Thyroid gland (tissue), 4 donors: ENCODE measurements at regions not wholly inside any gene's neighbourhood (a gene's known extent, or its start where the extent isn't known, plus 50 kb on each side); places are given as distances from the start of the nearest gene placed in this dataset.

Experiments used
- POLR2A ChIP-seq, 2 donors: fragments of 450-650 bp; IDR thresholded peaks; one replicate each; pipeline ENCODE4 v1.6.1; 2017; ENCODE audit warnings: antibody characterized with exemption in 2 of 2, mild to moderate bottlenecking in 2 of 2, moderate library complexity in 1 of 2
- TF ChIP-seq, protein P1 (sequence below), 6 experiments: fragments of 200-600 bp in 3 of 6; fragments of 450-650 bp in 3 of 6; sonication (generic) in 3 of 6; IDR thresholded peaks; one replicate each; pipeline ENCODE4 v1.5.1; 2016 to 2019; ENCODE audit warnings: antibody characterized with exemption in 6 of 6, mild to moderate bottlenecking in 2 of 6, inconsistent platforms in 1 of 6, moderate library complexity in 1 of 6

DNA sequence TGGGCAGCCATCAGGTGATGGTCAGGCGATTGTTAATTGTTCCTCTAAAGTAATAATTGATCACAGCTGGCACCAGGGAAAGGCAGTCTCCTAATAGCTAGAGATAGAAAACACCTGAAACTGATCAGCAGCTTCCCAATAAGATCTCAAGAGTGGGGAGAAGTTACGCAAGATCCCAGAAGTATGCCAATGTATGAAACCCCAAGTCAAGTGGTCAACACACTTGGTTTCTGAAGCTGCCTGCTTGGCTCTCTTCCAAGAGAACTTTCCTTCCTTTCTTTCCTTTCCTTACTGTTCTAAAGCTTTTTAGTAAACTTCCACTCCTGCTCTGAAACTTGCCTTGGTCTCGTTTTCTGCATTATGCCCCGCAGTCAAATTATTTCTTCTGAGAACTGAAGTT is 201.6 kb upstream of the SKOR2 start:
- TF ChIP-seq POLR2A (IDR thresholded peaks at IDR 0.05), result no peak
- TF ChIP-seq, protein P1, sequence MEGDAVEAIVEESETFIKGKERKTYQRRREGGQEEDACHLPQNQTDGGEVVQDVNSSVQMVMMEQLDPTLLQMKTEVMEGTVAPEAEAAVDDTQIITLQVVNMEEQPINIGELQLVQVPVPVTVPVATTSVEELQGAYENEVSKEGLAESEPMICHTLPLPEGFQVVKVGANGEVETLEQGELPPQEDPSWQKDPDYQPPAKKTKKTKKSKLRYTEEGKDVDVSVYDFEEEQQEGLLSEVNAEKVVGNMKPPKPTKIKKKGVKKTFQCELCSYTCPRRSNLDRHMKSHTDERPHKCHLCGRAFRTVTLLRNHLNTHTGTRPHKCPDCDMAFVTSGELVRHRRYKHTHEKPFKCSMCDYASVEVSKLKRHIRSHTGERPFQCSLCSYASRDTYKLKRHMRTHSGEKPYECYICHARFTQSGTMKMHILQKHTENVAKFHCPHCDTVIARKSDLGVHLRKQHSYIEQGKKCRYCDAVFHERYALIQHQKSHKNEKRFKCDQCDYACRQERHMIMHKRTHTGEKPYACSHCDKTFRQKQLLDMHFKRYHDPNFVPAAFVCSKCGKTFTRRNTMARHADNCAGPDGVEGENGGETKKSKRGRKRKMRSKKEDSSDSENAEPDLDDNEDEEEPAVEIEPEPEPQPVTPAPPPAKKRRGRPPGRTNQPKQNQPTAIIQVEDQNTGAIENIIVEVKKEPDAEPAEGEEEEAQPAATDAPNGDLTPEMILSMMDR (IDR thresholded peaks at IDR 0.05), result no peak
